ENCODE measurements at regions not wholly inside any gene's neighbourhood (a gene's known extent, or its start where the extent isn't known, plus 50 kb on each side); places are given as distances from the start of the nearest gene placed in this dataset.

DNA sequence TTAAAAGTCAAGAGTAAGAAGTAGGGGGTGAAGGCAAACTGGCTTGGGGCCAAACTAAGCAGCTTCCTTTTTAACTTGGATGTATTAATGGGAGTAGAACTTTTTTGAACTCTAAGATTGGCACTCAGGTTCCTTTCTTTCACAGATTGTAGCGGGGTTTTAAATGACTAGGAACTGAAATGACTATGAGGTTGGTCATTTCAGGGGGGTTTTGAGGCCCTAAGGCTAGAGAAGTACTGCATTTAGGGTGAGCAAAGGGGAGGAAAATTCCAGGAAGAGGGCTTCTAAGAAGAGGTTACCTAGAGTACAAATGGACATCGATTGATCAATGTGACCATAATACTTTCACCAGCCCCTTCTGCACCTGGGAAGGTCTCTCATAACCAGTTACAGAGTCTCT is 381.8 kb downstream of the MLLT3 start (continued):
- TF ChIP-seq ZNF544 (tag by site-specific recombination; IDR thresholded peaks at IDR 0.05) (no peak), ZNF398 (tag by site-specific recombination; IDR thresholded peaks at IDR 0.05) (no peak), ZNF292 (tag by site-specific recombination; IDR thresholded peaks at IDR 0.05; ENCODE audit: borderline replicate concordance, low read depth) (no peak), GFI1B (tag by site-specific recombination; IDR thresholded peaks at IDR 0.05) (no peak)

DNA sequence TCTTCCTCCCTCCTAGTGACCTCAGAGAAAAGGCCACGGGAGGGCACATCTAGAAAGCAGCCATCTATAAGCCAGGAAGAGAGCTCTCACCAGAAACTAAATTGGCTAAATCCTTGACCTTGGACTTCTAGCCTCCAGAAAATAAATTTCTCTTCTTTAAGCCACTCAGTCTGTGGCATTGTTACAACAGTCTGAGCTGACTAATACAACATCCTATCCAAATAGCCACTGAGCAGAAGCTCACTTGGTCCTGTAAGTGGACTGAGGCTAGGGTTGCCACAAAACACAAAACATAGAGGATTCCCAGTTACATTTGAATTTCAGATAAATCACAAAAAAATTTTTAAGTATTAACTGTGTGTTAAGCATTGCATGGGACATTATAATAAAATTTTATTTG is 383.4 kb downstream of the MLLT3 start:
- Histone ChIP-seq H3K9me3 (ENCODE audit: control insufficient read depth, insufficient read depth, low read depth, low read length) (no peaks in the 10 kb centered on the region), H3K4me1 (ENCODE audit: control insufficient read depth, insufficient read depth, low read length) (no peaks in the 10 kb centered on the region), H3K36me3 (ENCODE audit: control insufficient read depth in 2 of 2, insufficient read depth in 1 of 2, low read length in 2 of 2) (no peaks in the 10 kb centered on the region), H3K27ac (ENCODE audit: extremely low read depth, low read depth, low read length) (no peak overlapping the region), H3K4me3 (ENCODE audit: low read depth, low read length) (no peak overlapping the region)
- TF ChIP-seq ZNF16 (tag by site-specific recombination; IDR thresholded peaks at IDR 0.05; ENCODE audit: low read depth) (no peak), ZNF76 (tag by site-specific recombination; IDR thresholded peaks at IDR 0.05; ENCODE audit: borderline replicate concordance, low read depth) (no peak), ZNF214 (tag by site-specific recombination; IDR thresholded peaks at IDR 0.05; ENCODE audit: borderline replicate concordance) (no peak), ELK4 (IDR thresholded peaks at IDR 0.05; ENCODE audit: borderline replicate concordance, low read depth, low read length) (no peak), ZBTB48 (tag by site-specific recombination; IDR thresholded peaks at IDR 0.05) (no peak), ZNF529 (tag by site-specific recombination; IDR thresholded peaks at IDR 0.05; ENCODE audit: insufficient replicate concordance) (no peak), ZNF501 (tag by site-specific recombination; IDR thresholded peaks at IDR 0.05) (no peak), ZBTB10 (tag by site-specific recombination; IDR thresholded peaks at IDR 0.05) (no peak), ZFP3 (tag by site-specific recombination; IDR thresholded peaks at IDR 0.05; ENCODE audit: low read depth) (no peak), ZNF341 (tag by site-specific recombination; IDR thresholded peaks at IDR 0.05; ENCODE audit: low read depth) (no peak), GLIS1 (tag by site-specific recombination; IDR thresholded peaks at IDR 0.05) (no peak)
- CTCF ChIA-PET: interaction anchor here (0.6 kb wide), 1 partner anchor 31 kb away, joined by 3 read pairs; no protein-coding TSS in a partner anchor
- POLR2A ChIA-PET: no interaction called here

GRCh38 chr9:20237686-20238085 is 384.6 kb downstream of the MLLT3 start:
- ChIA-PET CTCF (no interaction called here), POLR2A (no interaction called here)
- no peak overlapping the region for H3K27ac ChIP-seq (ENCODE audit: extremely low read depth, low read depth, low read length)
- TF ChIP-seq KLF16 (tag by site-specific recombination; IDR thresholded peaks at IDR 0.05) (no peak), EGR2 (tag by site-specific recombination; IDR thresholded peaks at IDR 0.05; ENCODE audit: low read depth) (no peak), ZBTB1 (tag by site-specific recombination; IDR thresholded peaks at IDR 0.05) (no peak), TCF7L2 (IDR thresholded peaks at IDR 0.05; ENCODE audit: borderline replicate concordance, low read depth, low read length) (no peak), ZNF768 (tag by site-specific recombination; IDR thresholded peaks at IDR 0.05) (no peak), KLF8 (tag by site-specific recombination; IDR thresholded peaks at IDR 0.05) (no peak)
- TF ChIP-seq, protein P1, sequence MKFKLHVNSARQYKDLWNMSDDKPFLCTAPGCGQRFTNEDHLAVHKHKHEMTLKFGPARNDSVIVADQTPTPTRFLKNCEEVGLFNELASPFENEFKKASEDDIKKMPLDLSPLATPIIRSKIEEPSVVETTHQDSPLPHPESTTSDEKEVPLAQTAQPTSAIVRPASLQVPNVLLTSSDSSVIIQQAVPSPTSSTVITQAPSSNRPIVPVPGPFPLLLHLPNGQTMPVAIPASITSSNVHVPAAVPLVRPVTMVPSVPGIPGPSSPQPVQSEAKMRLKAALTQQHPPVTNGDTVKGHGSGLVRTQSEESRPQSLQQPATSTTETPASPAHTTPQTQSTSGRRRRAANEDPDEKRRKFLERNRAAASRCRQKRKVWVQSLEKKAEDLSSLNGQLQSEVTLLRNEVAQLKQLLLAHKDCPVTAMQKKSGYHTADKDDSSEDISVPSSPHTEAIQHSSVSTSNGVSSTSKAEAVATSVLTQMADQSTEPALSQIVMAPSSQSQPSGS (tag by site-specific recombination; IDR thresholded peaks at IDR 0.05; ENCODE audit: low read depth): no peak
- no peaks in the 10 kb centered on the region for H3K36me3 ChIP-seq (ENCODE audit: control insufficient read depth in 2 of 2, insufficient read depth in 1 of 2, low read length in 2 of 2)
- no peak overlapping the region for H3K4me3 ChIP-seq (ENCODE audit: low read depth, low read length)
- no peaks in the 10 kb centered on the region for H3K4me1 ChIP-seq (ENCODE audit: control insufficient read depth, insufficient read depth, low read length)
- no peaks in the 10 kb centered on the region for H3K9me3 ChIP-seq (ENCODE audit: control insufficient read depth, insufficient read depth, low read depth, low read length)

All from HEK293 (cell line).